OCI-LY3 (cell line): ENCODE measurements at regions not wholly inside any gene's neighbourhood (a gene's known extent, or its start where the extent isn't known, plus 50 kb on each side); places are given as distances from the start of the nearest gene placed in this dataset.

Source experiments
- H2AFZ ChIP-seq: fragments of 200-600, 300-600 bp; shearing (Covaris generic); 2 replicates; pipeline ENCODE4 v1.6.0; 2014; ENCODE audit warnings: antibody characterized with exemption, low read depth, low read length
- H3K27ac ChIP-seq: fragments of 200-600, 300-600 bp; sonication (generic); 2 replicates; pipeline ENCODE4 v1.5.1; 2014; ENCODE audit warnings: mild to moderate bottlenecking, low read length, moderate library complexity, mixed read lengths
- H3K27me3 ChIP-seq: fragments of 200-600, 300-600 bp; sonication (generic); 2 replicates; pipeline ENCODE4 v1.6.1; 2014; ENCODE audit warnings: low read depth, low read length, mixed read lengths
- H3K36me3 ChIP-seq: fragments of 200-600, 300-600 bp; sonication (generic); replicated peaks from 2 replicates; pipeline ENCODE3; 2014; ENCODE audit warnings: low read depth, low read length, mixed read lengths
- H3K4me1 ChIP-seq: fragments of 300-600, 200-600 bp; sonication (generic); 2 replicates; pipeline ENCODE4 v1.6.1; 2014; ENCODE audit warnings: low read length, mixed read lengths
- H3K4me2 ChIP-seq: fragments of 200-600, 300-600 bp; sonication (generic); 2 replicates; pipeline ENCODE4 v1.6.1; 2014; ENCODE audit warnings: low read length, mixed read lengths
- H3K4me3 ChIP-seq: fragments of 300-600, 200-600 bp; sonication (generic); 2 replicates; pipeline ENCODE4 v1.5.1; 2014; ENCODE audit warnings: antibody characterized with exemption, mild to moderate bottlenecking, low read length, moderate library complexity
- H3K79me2 ChIP-seq: fragments of 300-600, 200-600 bp; shearing (Covaris generic); 2 replicates; pipeline ENCODE4 v1.6.1; 2014; ENCODE audit warnings: mild to moderate bottlenecking, low read length, mixed read lengths
- H3K9ac ChIP-seq: fragments of 300-600, 200-600 bp; shearing (Covaris generic); 2 replicates; pipeline ENCODE4 v1.6.0; 2014; ENCODE audit warnings: mild to moderate bottlenecking, low read length, moderate library complexity
- H3K9me3 ChIP-seq: fragments of 200-600, 300-600 bp; shearing (Covaris generic); 2 replicates; pipeline ENCODE4 v1.6.1; 2014; ENCODE audit warnings: low read length, mixed read lengths; ENCODE audit not compliant: insufficient read depth
- H4K20me1 ChIP-seq: fragments of 200-600, 300-600 bp; sonication (generic); 2 replicates; pipeline ENCODE4 v1.6.1; 2016; ENCODE audit warnings: low read length, mixed read lengths; ENCODE audit not compliant: insufficient read depth
- CTCF ChIP-seq: fragments of 200-600, 300-600 bp; sonication (generic); IDR thresholded peaks from 2 replicates; pipeline ENCODE4 v1.5.1; 2014; ENCODE audit warnings: antibody characterized with exemption, low read length, low read depth
- EZH2phosphoT487 ChIP-seq: fragments of 200-600 bp; shearing (Covaris generic); IDR thresholded peaks from 2 replicates; pipeline ENCODE4 v1.6.1; 2018; ENCODE audit warnings: antibody characterized with exemption, mixed run types, low read depth

DNA sequence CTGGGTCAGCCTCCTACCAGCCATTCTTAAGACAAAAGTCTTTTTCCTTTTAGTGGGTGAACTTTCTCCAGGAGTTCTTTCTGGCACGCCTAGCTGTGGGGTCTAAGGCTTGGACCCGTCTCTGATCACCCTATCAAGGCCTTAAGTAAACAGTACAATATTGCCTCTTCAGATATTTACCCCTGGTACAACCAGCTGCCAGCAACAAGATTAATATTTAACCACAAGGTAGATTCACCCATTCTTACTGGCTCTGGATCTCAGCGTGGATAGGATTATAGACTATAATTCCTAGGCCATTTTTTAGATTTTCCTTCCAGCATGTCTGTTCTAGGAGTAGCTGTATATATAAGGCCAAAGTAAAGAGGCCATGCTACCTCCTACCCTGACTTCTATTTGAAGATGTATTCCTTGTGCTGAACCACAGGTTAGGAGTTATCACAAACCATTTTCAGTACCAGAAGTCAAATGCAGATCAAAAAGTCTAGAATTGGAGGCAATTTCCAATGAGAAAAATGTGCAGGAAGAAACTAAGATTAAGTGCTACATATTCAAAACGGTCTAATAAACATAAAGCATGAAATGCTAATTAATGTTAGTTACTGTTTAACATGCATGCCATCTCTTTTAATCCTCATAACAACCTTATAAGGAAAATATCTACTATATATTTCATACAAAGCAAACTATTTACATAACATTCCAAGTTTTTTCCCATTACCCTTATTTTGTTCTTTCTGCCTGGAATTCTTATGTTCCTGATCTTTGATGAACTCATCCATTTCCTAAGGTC lies 110.0 kb upstream of the SYN3 start:
- Histone ChIP-seq H3K79me2 (no peaks in the 10 kb centered on the region), H3K27me3 (peaks cover 53% of the 10 kb centered on the region), H3K4me1 (no peaks in the 10 kb centered on the region), H3K36me3 (no peaks in the 10 kb centered on the region), H4K20me1 (no peaks in the 10 kb centered on the region), H2AFZ (no peak overlapping the region), H3K4me3 (no peak overlapping the region), H3K4me2 (no peak overlapping the region), H3K27ac (no peak overlapping the region), H3K9ac (no peak overlapping the region), H3K9me3 (no peaks in the 10 kb centered on the region)
- TF ChIP-seq EZH2phosphoT487 (no peak), CTCF (no peak)

DNA sequence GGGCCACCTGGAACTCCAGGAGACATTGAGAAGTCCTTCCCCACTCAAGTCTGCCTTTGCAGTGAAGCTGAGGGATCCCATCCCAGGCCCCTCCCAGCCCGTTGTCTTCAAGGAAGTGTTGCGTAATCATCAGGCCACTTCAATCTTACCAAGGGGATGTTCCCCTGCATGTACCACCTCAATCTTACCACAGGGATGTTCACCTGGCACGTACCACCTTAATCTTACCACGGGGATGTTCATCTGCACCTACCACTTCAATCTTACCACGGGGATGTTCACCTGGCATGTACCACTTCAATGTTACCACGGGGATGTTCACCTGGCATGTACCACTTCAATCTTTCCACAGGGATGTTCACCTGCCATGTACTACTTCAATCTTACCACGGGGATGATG lies 108.0 kb upstream of the SYN3 start:
- Histone ChIP-seq H2AFZ (no peak overlapping the region), H3K79me2 (no peaks in the 10 kb centered on the region), H3K4me1 (no peaks in the 10 kb centered on the region), H3K36me3 (no peaks in the 10 kb centered on the region), H3K4me2 (no peak overlapping the region), H3K27me3 (peaks cover 54% of the 10 kb centered on the region), H4K20me1 (no peaks in the 10 kb centered on the region), H3K27ac (no peak overlapping the region), H3K9ac (no peak overlapping the region), H3K9me3 (no peaks in the 10 kb centered on the region), H3K4me3 (no peak overlapping the region)
- TF ChIP-seq CTCF: no peak
- TF ChIP-seq EZH2phosphoT487: no peak

- TF ChIP-seq EZH2phosphoT487: no peak
- TF ChIP-seq CTCF: no peak
- Histone ChIP-seq H3K27ac (no peak overlapping the region), H3K9me3 (no peaks in the 10 kb centered on the region), H4K20me1 (no peaks in the 10 kb centered on the region), H3K4me2 (no peak overlapping the region), H3K79me2 (no peaks in the 10 kb centered on the region), H3K4me1 (no peaks in the 10 kb centered on the region), H3K9ac (no peak overlapping the region), H3K36me3 (no peaks in the 10 kb centered on the region), H3K27me3 (peaks cover 54% of the 10 kb centered on the region), H3K4me3 (no peak overlapping the region), H2AFZ (no peak overlapping the region)
Measured at GRCh38 chr22:33163815-33164214, 105.6 kb upstream of the SYN3 start.

DNA sequence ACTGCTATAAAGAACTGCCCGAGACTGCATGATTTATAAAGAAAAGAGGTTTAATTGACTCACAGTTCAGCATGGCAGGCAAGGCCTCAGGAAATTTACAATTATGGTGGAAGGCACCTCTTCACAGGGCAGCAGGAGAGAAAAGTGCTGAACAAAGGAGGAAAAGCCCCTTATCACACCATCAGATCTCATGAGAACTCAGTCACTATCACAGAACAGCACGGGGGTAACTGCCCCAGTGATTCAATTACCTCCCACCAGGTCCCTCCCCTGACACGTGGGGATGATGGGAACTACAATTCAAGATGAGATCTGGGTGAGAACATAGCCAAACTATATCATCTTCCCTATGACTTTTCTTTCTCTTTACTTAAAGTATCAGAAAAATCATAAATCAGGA lies 104.0 kb upstream of the SYN3 start:
- TF ChIP-seq EZH2phosphoT487 (no peak), CTCF (no peak)
- H3K27ac ChIP-seq: no peak overlapping the region
- H2AFZ ChIP-seq: no peak overlapping the region
- no peak overlapping the region for H3K4me3 ChIP-seq
- no peaks in the 10 kb centered on the region for H3K9me3 ChIP-seq
- H3K4me2 ChIP-seq: no peak overlapping the region
- H3K79me2 ChIP-seq: no peaks in the 10 kb centered on the region
- no peak overlapping the region for H3K9ac ChIP-seq
- H3K4me1 ChIP-seq: no peaks in the 10 kb centered on the region
- no peaks in the 10 kb centered on the region for H3K36me3 ChIP-seq
- H4K20me1 ChIP-seq: no peaks in the 10 kb centered on the region
- peaks cover 44% of the 10 kb centered on the region for H3K27me3 ChIP-seq
